A673 (cell line): ENCODE measurements at regions not wholly inside any gene's neighbourhood (a gene's known extent, or its start where the extent isn't known, plus 50 kb on each side); places are given as distances from the start of the nearest gene placed in this dataset.

Source experiments
- EZH2 ChIP-seq: fragments of 200-600 bp; sonication (generic); IDR thresholded peaks from 2 replicates; pipeline ENCODE4 v1.6.1; 2017; ENCODE audit warnings: borderline replicate concordance, low read depth, mild to moderate bottlenecking, mixed read lengths, antibody characterized with exemption, low read length; ENCODE audit not compliant: poor library complexity, severe bottlenecking
- TF ChIP-seq, protein P1 (sequence below): fragments of 300-800, 200-600 bp; sonication (generic); conservative IDR thresholded peaks from 2 replicates; pipeline ENCODE4 v1.5.1; 2017; ENCODE audit warnings: low read depth, mild to moderate bottlenecking, antibody characterized with exemption, low read length, moderate library complexity, mixed read lengths

DNA sequence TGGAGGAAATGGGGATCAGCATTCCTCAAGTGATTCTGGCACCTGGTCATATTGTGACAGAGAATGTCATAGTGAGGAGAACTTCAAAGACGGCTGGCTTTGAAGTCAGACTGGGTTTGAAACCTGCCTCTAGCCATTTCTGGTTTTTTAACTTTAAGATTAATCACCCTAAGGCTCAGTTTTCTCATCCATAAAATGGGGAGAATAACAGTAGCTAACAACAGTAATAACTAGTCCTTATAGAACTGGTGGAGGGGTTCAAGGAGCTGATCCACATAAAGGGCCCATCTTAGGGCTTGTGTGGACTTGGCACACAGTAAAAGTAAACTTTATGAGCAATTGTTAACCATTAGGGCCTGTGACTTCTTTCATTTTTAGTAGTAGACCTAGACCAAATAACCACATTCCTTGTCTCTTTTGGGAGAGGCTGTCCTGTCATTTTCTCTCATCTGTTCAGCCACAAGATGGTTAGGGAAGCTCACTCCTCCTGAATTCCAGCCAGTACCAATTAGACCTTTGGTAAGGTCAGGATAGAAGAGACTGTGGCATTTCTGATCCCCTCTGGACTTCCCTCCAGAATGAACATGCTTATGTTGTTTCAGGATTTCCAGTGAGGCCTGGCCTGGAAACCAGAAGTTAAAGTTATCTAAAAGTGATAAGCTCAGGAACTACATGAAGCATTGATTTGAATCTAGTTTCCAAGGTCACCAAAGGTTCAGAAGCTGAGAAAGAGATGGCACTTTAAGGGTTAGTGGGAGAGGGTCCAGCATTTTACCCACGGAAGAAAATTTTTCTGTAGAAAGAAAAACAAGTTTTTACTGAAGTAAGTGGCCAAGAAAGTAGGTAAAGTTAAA is 159.3 kb upstream of the DPH6 start:
- TF ChIP-seq, protein P1, sequence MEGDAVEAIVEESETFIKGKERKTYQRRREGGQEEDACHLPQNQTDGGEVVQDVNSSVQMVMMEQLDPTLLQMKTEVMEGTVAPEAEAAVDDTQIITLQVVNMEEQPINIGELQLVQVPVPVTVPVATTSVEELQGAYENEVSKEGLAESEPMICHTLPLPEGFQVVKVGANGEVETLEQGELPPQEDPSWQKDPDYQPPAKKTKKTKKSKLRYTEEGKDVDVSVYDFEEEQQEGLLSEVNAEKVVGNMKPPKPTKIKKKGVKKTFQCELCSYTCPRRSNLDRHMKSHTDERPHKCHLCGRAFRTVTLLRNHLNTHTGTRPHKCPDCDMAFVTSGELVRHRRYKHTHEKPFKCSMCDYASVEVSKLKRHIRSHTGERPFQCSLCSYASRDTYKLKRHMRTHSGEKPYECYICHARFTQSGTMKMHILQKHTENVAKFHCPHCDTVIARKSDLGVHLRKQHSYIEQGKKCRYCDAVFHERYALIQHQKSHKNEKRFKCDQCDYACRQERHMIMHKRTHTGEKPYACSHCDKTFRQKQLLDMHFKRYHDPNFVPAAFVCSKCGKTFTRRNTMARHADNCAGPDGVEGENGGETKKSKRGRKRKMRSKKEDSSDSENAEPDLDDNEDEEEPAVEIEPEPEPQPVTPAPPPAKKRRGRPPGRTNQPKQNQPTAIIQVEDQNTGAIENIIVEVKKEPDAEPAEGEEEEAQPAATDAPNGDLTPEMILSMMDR, result no peak
- TF ChIP-seq EZH2, result no peak
